Upper lobe of left lung (tissue), 4 donors: ENCODE measurements at regions not wholly inside any gene's neighbourhood (a gene's known extent, or its start where the extent isn't known, plus 50 kb on each side); places are given as distances from the start of the nearest gene placed in this dataset.

Source experiments
- CTCF ChIP-seq, 6 experiments: fragments of 450-650 bp in 4 of 6; fragments of 200-600 bp in 2 of 6; sonication (generic) in 2 of 6; IDR thresholded peaks; one replicate each; pipeline ENCODE4 v1.5.1; 2016 to 2019; ENCODE audit warnings: antibody characterized with exemption in 6 of 6
- POLR2A ChIP-seq, 4 donors: fragments of 450-650 bp; IDR thresholded peaks; one replicate each; pipeline ENCODE4 v1.5.1; 2016 to 2017; ENCODE audit warnings: antibody characterized with exemption in 4 of 4, mild to moderate bottlenecking in 2 of 4

DNA sequence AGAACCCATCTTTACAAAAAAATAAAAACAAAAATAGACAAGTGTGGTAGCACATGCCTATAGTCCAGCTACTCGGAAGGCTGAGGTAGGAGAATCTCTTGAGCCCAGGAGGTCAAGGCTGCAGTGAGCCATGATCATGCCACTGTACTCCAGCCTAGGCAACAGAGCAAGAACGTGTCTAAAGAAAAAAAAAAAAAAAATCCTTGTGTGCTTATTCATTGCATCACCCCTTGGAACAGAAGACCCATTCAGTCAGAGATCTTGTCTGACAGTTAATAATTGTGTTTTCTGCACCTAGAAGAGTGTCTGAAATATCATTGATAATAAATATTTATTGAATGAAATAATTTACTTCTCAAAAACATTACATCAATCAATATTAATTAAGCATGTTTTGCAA lies 97.4 kb upstream of the TBL1X start:
- TF ChIP-seq CTCF (IDR thresholded peaks at IDR 0.05) (no peak), POLR2A (IDR thresholded peaks at IDR 0.05) (no peak)
